ENCODE measurements at regions not wholly inside any gene's neighbourhood (a gene's known extent, or its start where the extent isn't known, plus 50 kb on each side); places are given as distances from the start of the nearest gene placed in this dataset.

- TF ChIP-seq ZNF274 (IDR thresholded peaks at IDR 0.05; ENCODE audit: low read depth, low read length) = no peak
- TF ChIP-seq SUZ12 (IDR thresholded peaks at IDR 0.05; ENCODE audit: extremely low read depth, insufficient read depth, insufficient read length) = no peak
Observed at GRCh38 chr1:30545365-30545764, 178.0 kb downstream of the MATN1 start.

Data from NT2/D1 (cell line).